H1 (cell line): ENCODE measurements at regions not wholly inside any gene's neighbourhood (a gene's known extent, or its start where the extent isn't known, plus 50 kb on each side); places are given as distances from the start of the nearest gene placed in this dataset.

Source experiments
- ATF3 ChIP-seq: IDR thresholded peaks from 2 replicates; pipeline ENCODE4 v1.6.1; 2011; ENCODE audit warnings: low read depth, mild to moderate bottlenecking, low read length; ENCODE audit not compliant: insufficient read depth
- CREB1 ChIP-seq: IDR thresholded peaks from 2 replicates; pipeline ENCODE4 v1.6.1; 2012; ENCODE audit warnings: inconsistent platforms

DNA sequence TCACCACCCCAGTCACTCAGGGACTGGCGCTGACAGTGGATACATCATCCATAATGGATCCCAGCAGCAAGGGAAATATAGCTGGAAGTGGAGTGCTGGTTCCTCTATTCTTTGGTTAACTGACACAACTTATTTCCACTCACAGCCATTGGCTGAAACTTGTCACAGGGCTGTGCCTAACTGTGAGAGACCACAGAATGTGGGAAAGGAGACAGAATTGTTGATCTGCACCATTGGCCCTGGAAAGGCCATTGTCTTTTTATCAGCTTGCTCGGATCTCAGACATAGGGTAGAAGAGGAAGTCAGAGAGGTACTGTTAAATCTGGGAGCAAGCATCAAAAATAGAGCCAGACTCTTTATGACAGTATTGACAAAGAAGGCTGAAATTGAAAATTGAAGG lies 451.3 kb downstream of the AJAP1 start (continued):
- no peak for TF ChIP-seq CREB1
- no peak for TF ChIP-seq ATF3
